OCI-LY7 (cell line): ENCODE measurements at regions not wholly inside any gene's neighbourhood (a gene's known extent, or its start where the extent isn't known, plus 50 kb on each side); places are given as distances from the start of the nearest gene placed in this dataset.

Experiments
- BruUV-seq: library from RNA; stranded (reverse); fragments of 400-500 nt; replicated peaks from 2 replicates; lab custom pipeline; 2021; lab: Mats Ljungman, UMichigan
- CTCF ChIA-PET: fragments of 300-600 bp; sonication (Branson Sonifier 250); formaldehyde crosslinking; loops from one replicate; lab custom pipeline; 2022; ENCODE audit warnings: antibody characterized with exemption; ENCODE audit not compliant: unreplicated experiment; lab: Charles Lee
- POLR2A ChIA-PET: fragments of 300-600 bp; sonication (Branson Sonifier 250); formaldehyde crosslinking; loops from one replicate; lab custom pipeline; 2022; ENCODE audit warnings: antibody characterized with exemption; lab: Charles Lee
- DNase-seq: peaks from one replicate; pipeline ENCODE4 v3.0.0-alpha.2; 2015; ENCODE audit warnings: low spot score
- H2AFZ ChIP-seq: fragments of 200-600 bp; sonication (generic), shearing (Covaris generic); 2 replicates; pipeline ENCODE4 v1.6.1; 2014; ENCODE audit warnings: mild to moderate bottlenecking, antibody characterized with exemption, low read length, moderate library complexity
- H3K27ac ChIP-seq: fragments of 200-600 bp; sonication (generic); 2 replicates; pipeline ENCODE4 v1.5.1; 2014; ENCODE audit warnings: mixed run types, low read depth, mild to moderate bottlenecking, moderate library complexity, low read length, inconsistent platforms; ENCODE audit not compliant: poor library complexity, severe bottlenecking
- H3K36me3 ChIP-seq: fragments of 200-600 bp; sonication (generic); 2 replicates; pipeline ENCODE4 v1.6.1; 2014; ENCODE audit warnings: mild to moderate bottlenecking, antibody characterized with exemption, low read length, moderate library complexity, mixed read lengths; ENCODE audit not compliant: insufficient read depth
- H3K4me1 ChIP-seq: fragments of 200-600 bp; sonication (generic); 2 replicates; pipeline ENCODE4 v1.5.1; 2014; ENCODE audit warnings: mild to moderate bottlenecking, low read length; ENCODE audit not compliant: insufficient read depth, poor library complexity, severe bottlenecking
- H3K4me2 ChIP-seq: fragments of 200-600 bp; sonication (generic); 2 replicates; pipeline ENCODE4 v1.6.1; 2014; ENCODE audit warnings: mild to moderate bottlenecking, low read length
- H3K4me3 ChIP-seq: fragments of 200-600 bp; sonication (generic); 2 replicates; pipeline ENCODE4 v1.5.1; 2014; ENCODE audit warnings: mild to moderate bottlenecking, low read depth, low read length; ENCODE audit not compliant: poor library complexity, severe bottlenecking
- H3K79me2 ChIP-seq: fragments of 200-600 bp; sonication (generic); 2 replicates; pipeline ENCODE4 v1.6.1; 2016; ENCODE audit warnings: low read depth, mild to moderate bottlenecking, low read length, moderate library complexity, mixed read lengths; ENCODE audit not compliant: insufficient read depth
- H3K9me2 ChIP-seq: fragments of 200-600 bp; sonication (generic); 2 replicates; pipeline ENCODE4 v1.6.1; 2016; ENCODE audit warnings: mild to moderate bottlenecking, low read length, mixed read lengths; ENCODE audit not compliant: insufficient read depth
- H3K9me3 ChIP-seq: fragments of 200-600 bp; sonication (generic); 2 replicates; pipeline ENCODE4 v1.6.1; 2014; ENCODE audit warnings: mild to moderate bottlenecking, mixed run types, low read length, mixed read lengths
- H4K20me1 ChIP-seq: fragments of 200-600 bp; sonication (generic); 2 replicates; pipeline ENCODE4 v1.6.1; 2014; ENCODE audit warnings: mild to moderate bottlenecking, antibody characterized with exemption, low read length, moderate library complexity, mixed read lengths; ENCODE audit not compliant: insufficient read depth
- CTCF ChIP-seq: fragments of 200-600 bp; sonication (generic); conservative IDR thresholded peaks from 2 replicates; pipeline ENCODE4 v1.5.1; 2014; ENCODE audit warnings: mild to moderate bottlenecking, antibody characterized with exemption, low read length, moderate library complexity, mixed read lengths
- EZH2phosphoT487 ChIP-seq: fragments of 200-600 bp; sonication (generic); IDR thresholded peaks from 2 replicates; pipeline ENCODE4 v1.6.1; 2018; ENCODE audit warnings: low read depth, borderline replicate concordance, mild to moderate bottlenecking, mixed run types, antibody characterized with exemption, low read length, moderate library complexity, mixed read lengths
- intact Hi-C: fragments of 100-400 bp; cut with micrococcal nuclease; formaldehyde crosslinking; loops from one replicate; pipeline ENCODE4 v1.10.0; 2022; ENCODE audit not compliant: unreplicated experiment

- Histone ChIP-seq H3K4me1 (no peaks in the 10 kb centered on the region), H3K9me2 (no peaks in the 10 kb centered on the region), H3K4me3 (no peak overlapping the region), H2AFZ (no peak overlapping the region), H4K20me1 (no peaks in the 10 kb centered on the region), H3K9me3 (no peaks in the 10 kb centered on the region), H3K36me3 (no peaks in the 10 kb centered on the region), H3K4me2 (no peak overlapping the region), H3K27ac (no peak overlapping the region), H3K79me2 (no peaks in the 10 kb centered on the region)
- TF ChIP-seq EZH2phosphoT487 (no peak), CTCF (no peak)
- no TSS peak for BruUV-seq
- no peak for DNase-seq
- intact Hi-C loops: no loop called here
- ChIA-PET POLR2A (no interaction called here), CTCF (no interaction called here)
Measured at GRCh38 chr7:54837761-54838160, 78.8 kb upstream of the SEC61G start.

- no peak for DNase-seq
- Histone ChIP-seq H3K79me2 (no peaks in the 10 kb centered on the region), H3K4me2 (no peak overlapping the region), H3K36me3 (no peaks in the 10 kb centered on the region), H3K27ac (no peak overlapping the region), H4K20me1 (no peaks in the 10 kb centered on the region), H3K9me2 (no peaks in the 10 kb centered on the region), H3K4me1 (no peaks in the 10 kb centered on the region), H3K4me3 (no peak overlapping the region), H2AFZ (no peak overlapping the region), H3K9me3 (no peaks in the 10 kb centered on the region)
- TF ChIP-seq EZH2phosphoT487 (no peak), CTCF (no peak)
- BruUV-seq: no TSS peak
- intact Hi-C loops: no loop called here
- POLR2A ChIA-PET: no interaction called here
- CTCF ChIA-PET: no interaction called here
Measured at GRCh38 chr7:54838175-54838910, 79.3 kb upstream of the SEC61G start.

GRCh38 chr7:54839575-54840213, 80.7 kb upstream of the SEC61G start:
- Histone ChIP-seq H3K4me3 (no peak overlapping the region), H2AFZ (no peak overlapping the region), H3K9me2 (no peaks in the 10 kb centered on the region), H3K79me2 (no peaks in the 10 kb centered on the region), H3K4me1 (no peaks in the 10 kb centered on the region), H4K20me1 (no peaks in the 10 kb centered on the region), H3K27ac (no peak overlapping the region), H3K36me3 (no peaks in the 10 kb centered on the region), H3K4me2 (no peak overlapping the region), H3K9me3 (no peaks in the 10 kb centered on the region)
- ChIA-PET POLR2A (no interaction called here), CTCF (no interaction called here)
- TF ChIP-seq EZH2phosphoT487: no peak
- no peak; the same call in 1 of the 2 replicates for TF ChIP-seq CTCF
- DNase-seq: no peak
- intact Hi-C loops: no loop called here
- no TSS peak for BruUV-seq
